Sigmoid colon (tissue), 6 donors: ENCODE measurements at regions not wholly inside any gene's neighbourhood (a gene's known extent, or its start where the extent isn't known, plus 50 kb on each side); places are given as distances from the start of the nearest gene placed in this dataset.

Source experiments
- DNase-seq: peaks from one replicate; pipeline ENCODE4 v3.0.0-alpha.2; 2019
- H3K27ac ChIP-seq, 4 donors: fragments of 200-600 bp; sonication (generic); one replicate each; pipeline ENCODE4 v1.5.1; 2016 to 2019; ENCODE audit warnings: mild to moderate bottlenecking in 1 of 4
- H3K27me3 ChIP-seq, 3 donors: fragments of 200-600 bp; sonication (generic); one replicate each; pipeline ENCODE4 v1.5.1; 2019; ENCODE audit warnings: mild to moderate bottlenecking in 1 of 3
- H3K36me3 ChIP-seq, 4 donors: fragments of 200-600 bp; sonication (generic); one replicate each; pipeline ENCODE4 v1.5.1; 2016 to 2019
- H3K4me1 ChIP-seq, 4 donors: fragments of 200-600 bp; sonication (generic); one replicate each; pipeline ENCODE4 v1.5.1; 2017 to 2019
- H3K4me3 ChIP-seq, 4 donors: fragments of 200-600 bp; sonication (generic); one replicate each; pipeline ENCODE4 v1.5.1; 2017 to 2019; ENCODE audit warnings: mild to moderate bottlenecking in 2 of 4, moderate library complexity in 1 of 4
- H3K9me3 ChIP-seq, 4 donors: fragments of 200-600 bp in 3 of 4; sonication (generic) in 3 of 4; one replicate each; pipeline versions ENCODE4 v1.5.1 to v1.6.1; 2013 to 2019
- CTCF ChIP-seq, 4 experiments: fragments of 450-650 bp in 3 of 4; fragments of 200-600 bp in 1 of 4; IDR thresholded peaks; one replicate each; pipeline ENCODE4 v1.5.1; 2016 to 2019; ENCODE audit warnings: antibody characterized with exemption in 4 of 4, mild to moderate bottlenecking in 3 of 4, moderate library complexity in 2 of 4
- EP300 ChIP-seq, 4 donors: sonication (generic); formaldehyde crosslinking; IDR thresholded peaks; one replicate each; pipeline ENCODE4 v1.6.1; 2017; ENCODE audit warnings: antibody characterized with exemption in 4 of 4
- POLR2A ChIP-seq, 2 donors: fragments of 450-650 bp; IDR thresholded peaks; one replicate each; pipeline ENCODE4 v1.6.1; 2016; ENCODE audit warnings: antibody characterized with exemption in 2 of 2, mild to moderate bottlenecking in 2 of 2, moderate library complexity in 2 of 2
- POLR2AphosphoS5 ChIP-seq, 4 donors: sonication (generic); formaldehyde crosslinking; IDR thresholded peaks; one replicate each; pipeline ENCODE4 v1.6.1; 2017; ENCODE audit warnings: antibody characterized with exemption in 4 of 4
- WGBS, 2 donors: extraction: QIAGEN DNeasy Blood & Tissue Kit; methylation state at CpG; one replicate each; pipeline ENCODE4 v1.1.7; 2013; 5-methylcytosine and 5-hydroxymethylcytosine counted together
- intact Hi-C: fragments of 100-400 bp; cut with DNase I; formaldehyde crosslinking; loops from one replicate; pipeline ENCODE4 v1.15.1; 2023
- donor health status: healthy with polysubstance abuse.
- donor health status: healthy.

- Histone ChIP-seq H3K4me1 (no peaks in the 10 kb centered on the region), H3K27ac (no peak overlapping the region), H3K4me3 (no peak overlapping the region), H3K27me3 (no peaks in the 10 kb centered on the region), H3K9me3 (no peaks in the 10 kb centered on the region), H3K36me3 (no peaks in the 10 kb centered on the region)
- DNase-seq, result no peak
- intact Hi-C loops, result no loop called here
- 65 to 79% methylated on average over 3 of the region's 3 CpGs for WGBS, 2 donors
- TF ChIP-seq CTCF (IDR thresholded peaks at IDR 0.05) (no peak), POLR2A (IDR thresholded peaks at IDR 0.05) (no peak), POLR2AphosphoS5 (IDR thresholded peaks at IDR 0.05) (no peak), EP300 (IDR thresholded peaks at IDR 0.05) (peak in 2 of 4 donors; percentile 11 to 25)
Measured at GRCh38 chr17:71910002-71910401, 210.8 kb upstream of the SOX9 start.

DNA sequence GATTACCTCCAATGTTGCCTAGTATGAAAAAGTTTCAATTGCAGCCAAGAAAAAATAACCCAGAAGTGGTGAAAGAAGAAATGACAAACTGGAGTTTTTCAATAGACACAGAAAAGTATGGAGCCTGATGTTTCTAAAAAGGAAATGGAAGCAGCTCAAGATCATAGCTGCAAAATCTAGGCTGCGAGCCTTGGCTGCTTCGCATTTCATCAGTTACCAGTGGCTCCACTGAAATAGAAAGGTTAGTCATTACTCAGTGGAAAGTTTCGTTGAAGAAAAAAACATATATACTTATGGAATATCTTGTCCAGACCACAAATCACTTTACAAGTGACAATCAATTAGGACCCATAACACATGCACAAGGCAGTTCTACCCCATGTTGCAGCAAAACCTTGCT is 206.8 kb upstream of the SOX9 start:
- no peaks in the 10 kb centered on the region for H3K36me3 ChIP-seq
- no peak for DNase-seq
- no peaks in the 10 kb centered on the region for H3K27me3 ChIP-seq
- no peak overlapping the region for H3K27ac ChIP-seq
- no peak overlapping the region for H3K4me3 ChIP-seq
- H3K9me3 ChIP-seq, result no peaks in the 10 kb centered on the region
- no peaks in the 10 kb centered on the region for H3K4me1 ChIP-seq
- intact Hi-C loops, result no loop called here
- TF ChIP-seq EP300 (IDR thresholded peaks at IDR 0.05) (no peak), CTCF (IDR thresholded peaks at IDR 0.05) (no peak), POLR2AphosphoS5 (IDR thresholded peaks at IDR 0.05) (no peak), POLR2A (IDR thresholded peaks at IDR 0.05) (no peak)
- 89 to 94% methylated on average over 3 of the region's 3 CpGs for WGBS, 2 donors

GRCh38 chr17:71914812-71915211 is 206.0 kb upstream of the SOX9 start:
- intact Hi-C loops, result no loop called here
- no peaks in the 10 kb centered on the region for H3K4me1 ChIP-seq

DNA sequence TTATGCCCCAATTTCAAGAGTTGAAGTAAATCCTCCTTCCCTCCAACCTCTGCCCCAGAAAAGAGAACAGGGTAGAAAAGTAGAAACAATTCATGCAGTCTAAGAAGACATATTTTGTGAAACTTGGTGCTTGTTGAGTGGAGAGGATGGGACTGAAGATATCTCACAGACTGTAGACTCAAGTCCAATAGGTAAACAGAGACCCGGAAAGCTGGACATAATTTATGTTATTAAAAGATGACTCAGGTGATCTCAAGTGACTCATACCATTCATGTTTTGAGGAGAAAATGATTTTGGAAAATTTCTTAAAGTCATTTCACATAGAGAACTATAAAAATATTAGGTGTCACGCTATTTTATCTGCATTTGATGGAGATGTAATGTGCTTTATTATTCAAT is 203.1 kb upstream of the SOX9 start:
- TF ChIP-seq EP300 (IDR thresholded peaks at IDR 0.05), result no peak
- intact Hi-C loops, result no loop called here
- DNase-seq, result no peak
- Histone ChIP-seq H3K9me3 (no peaks in the 10 kb centered on the region), H3K27ac (no peak overlapping the region), H3K27me3 (no peaks in the 10 kb centered on the region), H3K4me3 (no peak overlapping the region), H3K36me3 (no peaks in the 10 kb centered on the region), H3K4me1 (no peaks in the 10 kb centered on the region)
- WGBS, 2 donors, result 87% methylated on average over 2 of the region's 2 CpGs

More at GRCh38 chr17:71914812-71915211, 206.0 kb upstream of the SOX9 start:
- no peak for DNase-seq
- whole genome bisulfite sequencing, 2 donors, result 63 to 85% methylated on average over 2 of the region's 2 CpGs
- H3K4me3 ChIP-seq, result no peak overlapping the region
- H3K27me3 ChIP-seq, result no peaks in the 10 kb centered on the region
- no peak overlapping the region for H3K27ac ChIP-seq
- TF ChIP-seq EP300 (IDR thresholded peaks at IDR 0.05) (no peak), POLR2A (IDR thresholded peaks at IDR 0.05) (no peak), POLR2AphosphoS5 (IDR thresholded peaks at IDR 0.05) (no peak), CTCF (IDR thresholded peaks at IDR 0.05) (no peak)
- H3K36me3 ChIP-seq, result no peaks in the 10 kb centered on the region
- H3K9me3 ChIP-seq, result no peaks in the 10 kb centered on the region

GRCh38 chr17:71919186-71919585 is 201.6 kb upstream of the SOX9 start:
- TF ChIP-seq POLR2AphosphoS5 (IDR thresholded peaks at IDR 0.05) (no peak), CTCF (IDR thresholded peaks at IDR 0.05) (no peak), POLR2A (IDR thresholded peaks at IDR 0.05) (no peak), EP300 (IDR thresholded peaks at IDR 0.05) (no peak)
- no peaks in the 10 kb centered on the region for H3K27me3 ChIP-seq
- H3K27ac ChIP-seq, result no peak overlapping the region
- 78 to 90% methylated on average over 2 of the region's 2 CpGs for WGBS, 2 donors
- no peak overlapping the region for H3K4me3 ChIP-seq
- no peaks in the 10 kb centered on the region for H3K36me3 ChIP-seq
- no peaks in the 10 kb centered on the region for H3K4me1 ChIP-seq
- no peak for DNase-seq
- H3K9me3 ChIP-seq, result no peaks in the 10 kb centered on the region
- intact Hi-C loops, result no loop called here
